IMR-90 (cell line): ENCODE measurements at regions not wholly inside any gene's neighbourhood (a gene's known extent, or its start where the extent isn't known, plus 50 kb on each side); places are given as distances from the start of the nearest gene placed in this dataset.

ENCODE experiments used
- ATAC-seq: fragments of 200-7000 bp; cut with Tn5 transposase; 2 replicates; pipeline ENCODE4 v1.9.1; 2020; ENCODE audit warnings: low read depth, mild to moderate bottlenecking, moderate library complexity
- BruUV-seq: library from RNA; stranded (reverse); fragments of 400-500 nt; replicated peaks from 2 replicates; lab custom pipeline; 2021; lab: Mats Ljungman, UMichigan
- CTCF ChIA-PET: fragments of 300-600 bp; formaldehyde crosslinking; extraction: SDS; loops from one replicate; lab custom pipeline; 2021; ENCODE audit warnings: antibody characterized with exemption; lab: Yijun Ruan, JAX
- POLR2A ChIA-PET: fragments of 300-600 bp; sonication (Branson Sonifier 250); formaldehyde crosslinking; loops from one replicate; lab custom pipeline; 2022; ENCODE audit warnings: antibody characterized with exemption; ENCODE audit not compliant: unreplicated experiment; lab: Charles Lee
- DNase-seq: peaks from one replicate; pipeline ENCODE4 v3.0.0; 2013
- H2AFZ ChIP-seq: replicated peaks from 2 replicates; pipeline ENCODE3; 2013; ENCODE audit warnings: low read length, mild to moderate bottlenecking; ENCODE audit not compliant: poor library complexity
- H2AK5ac ChIP-seq: 2 replicates; pipeline ENCODE4 v1.6.1; 2013; ENCODE audit warnings: low read depth, low read length, inconsistent platforms
- H2AK9ac ChIP-seq: replicated peaks from 2 replicates; pipeline ENCODE3; 2013; ENCODE audit warnings: mild to moderate bottlenecking, low read depth, low read length, moderate library complexity; ENCODE audit not compliant: poor library complexity
- H2BK120ac ChIP-seq: 2 replicates; pipeline ENCODE4 v1.6.1; 2013; ENCODE audit warnings: low read depth, low read length, inconsistent platforms
- H2BK15ac ChIP-seq: 3 replicates; pipeline ENCODE4 v1.6.1; 2013; ENCODE audit warnings: low read depth, low read length, inconsistent platforms
- H2BK20ac ChIP-seq: 2 replicates; pipeline ENCODE4 v1.6.1; 2013; ENCODE audit warnings: low read depth, mild to moderate bottlenecking, inconsistent platforms, low read length, moderate library complexity
- H2BK5ac ChIP-seq: 2 replicates; pipeline ENCODE4 v1.6.1; 2013; ENCODE audit warnings: mild to moderate bottlenecking, low read depth, low read length, inconsistent platforms; ENCODE audit not compliant: poor library complexity, severe bottlenecking
- H3K14ac ChIP-seq: replicated peaks from 2 replicates; pipeline ENCODE4 v1.6.1; 2013; ENCODE audit warnings: low read depth, low read length, inconsistent platforms
- H3K18ac ChIP-seq: 2 replicates; pipeline ENCODE4 v1.6.1; 2013; ENCODE audit warnings: low read depth, low read length, control low read depth
- H3K23ac ChIP-seq: 2 replicates; pipeline ENCODE4 v1.6.1; 2013; ENCODE audit warnings: low read depth, low read length, inconsistent platforms
- H3K27ac ChIP-seq: 2 replicates; pipeline ENCODE4 v1.5.1; 2013; ENCODE audit warnings: mild to moderate bottlenecking, control low read depth, low read length; ENCODE audit not compliant: insufficient read depth
- H3K27me3 ChIP-seq: 2 replicates; pipeline ENCODE4 v1.6.1; 2013; ENCODE audit warnings: low read length; ENCODE audit not compliant: control insufficient read depth, insufficient read depth
- H3K36me3 ChIP-seq: 2 replicates; pipeline ENCODE4 v1.6.1; 2013; ENCODE audit warnings: low read length, mixed read lengths; ENCODE audit not compliant: control insufficient read depth, insufficient read depth
- H3K4ac ChIP-seq: 2 replicates; pipeline ENCODE4 v1.6.1; 2013; ENCODE audit warnings: low read depth, low read length, inconsistent platforms
- H3K4me1 ChIP-seq: 2 replicates; pipeline ENCODE4 v1.6.1; 2013; ENCODE audit warnings: low read length, mixed read lengths; ENCODE audit not compliant: control insufficient read depth, insufficient read depth
- H3K4me2 ChIP-seq: 2 replicates; pipeline ENCODE4 v1.6.1; 2013; ENCODE audit warnings: low read depth, mild to moderate bottlenecking, control low read depth, low read length, moderate library complexity
- H3K4me3 ChIP-seq: 2 replicates; pipeline ENCODE4 v1.5.1; 2013; ENCODE audit warnings: low read depth, mild to moderate bottlenecking, control low read depth, low read length, moderate library complexity; ENCODE audit not compliant: insufficient read depth
- H3K56ac ChIP-seq: 2 replicates; pipeline ENCODE4 v1.6.1; 2013; ENCODE audit warnings: low read length, inconsistent platforms; ENCODE audit not compliant: insufficient read depth; ENCODE audit errors: extremely low read depth
- H3K79me1 ChIP-seq, 2 experiments: 2 replicates each; pipeline ENCODE4 v1.6.1; 2013; ENCODE audit warnings: low read length in 2 of 2, inconsistent platforms in 1 of 2, low read depth in 1 of 2
- H3K9ac ChIP-seq: 2 replicates; pipeline ENCODE4 v1.6.1; 2013; ENCODE audit warnings: low read depth, low read length, control low read depth
- H3K9me1 ChIP-seq: 2 replicates; pipeline ENCODE4 v1.6.1; 2013; ENCODE audit warnings: low read length, inconsistent platforms; ENCODE audit not compliant: insufficient read depth
- H3K9me3 ChIP-seq: 2 replicates; pipeline ENCODE4 v1.6.1; 2013; ENCODE audit warnings: low read length; ENCODE audit not compliant: control insufficient read depth, insufficient read depth
- H4K20me1 ChIP-seq: 2 replicates; pipeline ENCODE4 v1.6.1; 2013; ENCODE audit warnings: low read length, inconsistent platforms; ENCODE audit not compliant: insufficient read depth
- H4K5ac ChIP-seq: 2 replicates; pipeline ENCODE4 v1.6.1; 2013; ENCODE audit warnings: mild to moderate bottlenecking, low read depth, low read length, control low read depth
- H4K8ac ChIP-seq, 2 experiments: 2 replicates each; pipeline ENCODE4 v1.6.1; 2013; ENCODE audit warnings: low read depth in 2 of 2, low read length in 2 of 2, control low read depth in 1 of 2, inconsistent platforms in 1 of 2
- H4K91ac ChIP-seq: 2 replicates; pipeline ENCODE4 v1.6.1; 2013; ENCODE audit warnings: low read depth, low read length, inconsistent platforms; ENCODE audit not compliant: insufficient read depth
- BHLHE40 ChIP-seq: fragments of 150-350 bp; IDR thresholded peaks from 2 replicates; pipeline ENCODE4 v1.6.1; 2016; ENCODE audit warnings: mild to moderate bottlenecking, low read depth, low read length
- CEBPB ChIP-seq: IDR thresholded peaks from 2 replicates; pipeline ENCODE4 v1.6.1; 2012; ENCODE audit warnings: low read depth, low read length, improper control_type of control experiment
- CHD1 ChIP-seq: IDR thresholded peaks from 2 replicates; pipeline ENCODE4 v1.6.1; 2012; ENCODE audit warnings: low read depth, low read length, improper control_type of control experiment
- CTCF ChIP-seq: conservative IDR thresholded peaks from 2 replicates; pipeline ENCODE4 v1.5.1; 2012; ENCODE audit warnings: mild to moderate bottlenecking, low read depth, low read length, improper control_type of control experiment
- ELK1 ChIP-seq: fragments of 150-350 bp; IDR thresholded peaks from 2 replicates; pipeline ENCODE4 v1.6.1; 2016; ENCODE audit warnings: low read depth, mild to moderate bottlenecking, low read length, moderate library complexity, borderline replicate concordance
- FOS ChIP-seq: fragments of 150-350 bp; IDR thresholded peaks from 2 replicates; pipeline ENCODE4 v1.6.1; 2016; ENCODE audit warnings: low read depth, low read length
- MAFK ChIP-seq: IDR thresholded peaks from 2 replicates; pipeline ENCODE4 v1.6.1; 2012; ENCODE audit warnings: low read depth, low read length, improper control_type of control experiment
- MAZ ChIP-seq: IDR thresholded peaks from 2 replicates; pipeline ENCODE4 v1.6.1; 2012; ENCODE audit warnings: low read depth, mild to moderate bottlenecking, low read length, improper control_type of control experiment, moderate library complexity, borderline replicate concordance
- MXI1 ChIP-seq: IDR thresholded peaks from 2 replicates; pipeline ENCODE4 v1.6.1; 2012; ENCODE audit warnings: low read depth, mild to moderate bottlenecking, low read length, moderate library complexity, borderline replicate concordance
- NFE2L2 ChIP-seq: fragments of 150-350 bp; IDR thresholded peaks from 2 replicates; pipeline ENCODE4 v1.6.1; 2016; ENCODE audit warnings: low read depth, mild to moderate bottlenecking, low read length
- POLR2A ChIP-seq: IDR thresholded peaks from 2 replicates; pipeline ENCODE4 v1.6.1; 2012; ENCODE audit warnings: mild to moderate bottlenecking, low read depth, low read length
- RAD21 ChIP-seq: IDR thresholded peaks from 2 replicates; pipeline ENCODE4 v1.6.1; 2012; ENCODE audit warnings: low read length, improper control_type of control experiment
- RCOR1 ChIP-seq: IDR thresholded peaks from 2 replicates; pipeline ENCODE4 v1.6.1; 2012; ENCODE audit warnings: mild to moderate bottlenecking, low read length, improper control_type of control experiment; ENCODE audit not compliant: insufficient replicate concordance
- RFX5 ChIP-seq: IDR thresholded peaks from 2 replicates; pipeline ENCODE4 v1.8.0; 2012; ENCODE audit warnings: low read depth, mild to moderate bottlenecking, low read length, moderate library complexity
- SMC3 ChIP-seq: fragments of 150-350 bp; IDR thresholded peaks from 2 replicates; pipeline ENCODE4 v1.6.1; 2016; ENCODE audit warnings: low read depth, mild to moderate bottlenecking, antibody characterized with exemption, low read length, moderate library complexity
- USF2 ChIP-seq: fragments of 150-350 bp; IDR thresholded peaks from 2 replicates; pipeline ENCODE4 v1.6.1; 2017; ENCODE audit warnings: mild to moderate bottlenecking, antibody characterized with exemption, low read length, low read depth
- WGBS, 2 experiments: methylation state at CpG; one replicate each; pipeline versions ENCODE4 v1.1.5 to v1.1.7; 2013; ENCODE audit warnings: missing lambda C conversion rate in 2 of 2; ENCODE audit not compliant: insufficient read length in 1 of 2; ENCODE audit errors: extremely low coverage in 2 of 2; 5-methylcytosine and 5-hydroxymethylcytosine counted together
- dilution Hi-C: fragments of 300-500 bp; cut with HindIII; formaldehyde crosslinking; loops from one replicate; pipeline ENCODE4 v1.14.3; 2018; ENCODE audit warnings: low sequenced_read_pairs; ENCODE audit not compliant: unreplicated experiment
- in situ Hi-C: fragments of 300-500 bp; cut with MboI; formaldehyde crosslinking; loops from 3 replicates; pipeline ENCODE4 v1.14.3; 2019; ENCODE audit warnings: low sequenced_read_pairs, inconsistent platforms, mixed read lengths
- intact Hi-C: fragments of 100-400 bp; cut with micrococcal nuclease; formaldehyde crosslinking; loops from 2 replicates; pipeline ENCODE4 v1.10.0; 2022

- Histone ChIP-seq H3K4ac (no peak overlapping the region), H4K5ac (no peak overlapping the region), H3K4me1 (no peaks in the 10 kb centered on the region), H3K4me3 (no peak overlapping the region), H2BK120ac (no peak overlapping the region), H3K9me1 (no peaks in the 10 kb centered on the region), H2AK5ac (no peak overlapping the region), H3K27ac (no peak overlapping the region), H3K79me1 (no peaks in the 10 kb centered on the region), H3K27me3 (no peaks in the 10 kb centered on the region), H3K9ac (no peak overlapping the region), H2BK15ac (no peak overlapping the region), H3K18ac (no peak overlapping the region), H2BK5ac (no peak overlapping the region), H2AFZ (no peak overlapping the region), H4K20me1 (no peaks in the 10 kb centered on the region), H3K56ac (no peak overlapping the region), H2AK9ac (no peak overlapping the region), H3K4me2 (no peak overlapping the region), H4K91ac (no peak overlapping the region), H4K8ac (no peak overlapping the region), H2BK20ac (no peak overlapping the region), H3K36me3 (no peaks in the 10 kb centered on the region), H3K9me3 (no peaks in the 10 kb centered on the region), H3K14ac (no peak overlapping the region), H3K23ac (no peak overlapping the region)
- dilution Hi-C loops (no loop called here), intact Hi-C loops (no loop called here), in situ Hi-C loops (no loop called here)
- ChIA-PET CTCF (no interaction called here), POLR2A (no interaction called here)
- DNase-seq (no peak), ATAC-seq (no peak)
- WGBS, 2 experiments: 67% methylated on average over 1 of the region's 5 CpGs; no CpG with 5 or more reads in 1 of the 2 experiments
- TF ChIP-seq ELK1 (no peak), POLR2A (no peak), NFE2L2 (no peak), BHLHE40 (no peak), MAZ (no peak), RAD21 (no peak), RFX5 (no peak), USF2 (no peak), FOS (no peak), MAFK (no peak), CEBPB (no peak), CTCF (no peak), SMC3 (no peak), CHD1 (no peak), RCOR1 (no peak), MXI1 (no peak)
- BruUV-seq: no TSS peak
Observed at GRCh38 chr16:64151990-64152767, 969.7 kb downstream of the CDH11 start.
